OCI-LY1 (cell line): ENCODE measurements at regions not wholly inside any gene's neighbourhood (a gene's known extent, or its start where the extent isn't known, plus 50 kb on each side); places are given as distances from the start of the nearest gene placed in this dataset.

Experiments used
- H2AFZ ChIP-seq: fragments of 200-600 bp; sonication (generic), shearing (Covaris generic); 2 replicates; pipeline ENCODE4 v1.6.0; 2014; ENCODE audit warnings: antibody characterized with exemption, mild to moderate bottlenecking, low read length
- H3F3A ChIP-seq: fragments of 200-600 bp; sonication (generic), shearing (Covaris generic); 2 replicates; pipeline ENCODE4 v1.6.0; 2014; ENCODE audit warnings: mild to moderate bottlenecking, antibody characterized with exemption, low read length, moderate library complexity; ENCODE audit not compliant: insufficient read depth
- H3K27ac ChIP-seq: fragments of 200-600 bp; sonication (generic); 2 replicates; pipeline ENCODE4 v1.5.1; 2014; ENCODE audit warnings: low read length, mixed run types, mild to moderate bottlenecking, low read depth; ENCODE audit not compliant: poor library complexity, severe bottlenecking
- H3K27me3 ChIP-seq: fragments of 200-600 bp; sonication (generic); 2 replicates; pipeline ENCODE4 v1.6.0; 2014; ENCODE audit warnings: antibody characterized with exemption, mild to moderate bottlenecking, low read length, moderate library complexity; ENCODE audit not compliant: insufficient read depth
- H3K36me3 ChIP-seq: fragments of 200-600 bp; sonication (generic); 2 replicates; pipeline ENCODE4 v1.6.1; 2014; ENCODE audit warnings: mild to moderate bottlenecking, antibody characterized with exemption, low read length, moderate library complexity, mixed read lengths; ENCODE audit not compliant: insufficient read depth
- H3K4me1 ChIP-seq: fragments of 200-600 bp; sonication (generic); 2 replicates; pipeline ENCODE4 v1.5.1; 2014; ENCODE audit warnings: mild to moderate bottlenecking, low read length, moderate library complexity; ENCODE audit not compliant: insufficient read depth, severe bottlenecking
- H3K4me2 ChIP-seq: fragments of 200-600 bp; sonication (generic), shearing (Covaris generic); 2 replicates; pipeline ENCODE4 v1.6.1; 2014; ENCODE audit warnings: low read length
- H3K4me3 ChIP-seq: fragments of 200-600 bp; sonication (generic); 2 replicates; pipeline ENCODE4 v1.5.1; 2014; ENCODE audit warnings: low read length, low read depth, mild to moderate bottlenecking, mixed read lengths; ENCODE audit not compliant: poor library complexity, severe bottlenecking
- H3K79me2 ChIP-seq: fragments of 200-600 bp; shearing (Covaris generic); 2 replicates; pipeline ENCODE4 v1.6.1; 2016; ENCODE audit warnings: mixed run types, low read length, mixed read lengths; ENCODE audit not compliant: insufficient read depth
- H3K9ac ChIP-seq: fragments of 200-600 bp; sonication (generic), shearing (Covaris generic); 2 replicates; pipeline ENCODE4 v1.6.1; 2014; ENCODE audit warnings: mild to moderate bottlenecking, low read length, mixed read lengths
- H3K9me2 ChIP-seq: fragments of 200-600 bp; sonication (generic), shearing (Covaris generic); 2 replicates; pipeline ENCODE4 v1.6.1; 2014; ENCODE audit warnings: low read depth, mild to moderate bottlenecking, low read length, mixed read lengths
- H3K9me3 ChIP-seq: fragments of 200-600 bp; shearing (Covaris generic); 2 replicates; pipeline ENCODE4 v1.6.1; 2014; ENCODE audit warnings: low read length, mixed read lengths
- H4K20me1 ChIP-seq: fragments of 200-600 bp; sonication (generic), shearing (Covaris generic); 2 replicates; pipeline ENCODE4 v1.6.0; 2016; ENCODE audit warnings: mild to moderate bottlenecking, low read length; ENCODE audit not compliant: insufficient read depth
- CTCF ChIP-seq: fragments of 200-600 bp; sonication (generic), shearing (Covaris generic); IDR thresholded peaks from 2 replicates; pipeline ENCODE4 v1.5.1; 2017; ENCODE audit warnings: mild to moderate bottlenecking, antibody characterized with exemption, low read length, moderate library complexity, mixed read lengths
- EZH2 ChIP-seq: fragments of 200-600 bp; sonication (generic), shearing (Covaris generic); IDR thresholded peaks from 2 replicates; pipeline ENCODE4 v1.8.0; 2017; ENCODE audit warnings: borderline replicate concordance, mixed run types, mild to moderate bottlenecking, antibody characterized with exemption, low read length, moderate library complexity, mixed read lengths

DNA sequence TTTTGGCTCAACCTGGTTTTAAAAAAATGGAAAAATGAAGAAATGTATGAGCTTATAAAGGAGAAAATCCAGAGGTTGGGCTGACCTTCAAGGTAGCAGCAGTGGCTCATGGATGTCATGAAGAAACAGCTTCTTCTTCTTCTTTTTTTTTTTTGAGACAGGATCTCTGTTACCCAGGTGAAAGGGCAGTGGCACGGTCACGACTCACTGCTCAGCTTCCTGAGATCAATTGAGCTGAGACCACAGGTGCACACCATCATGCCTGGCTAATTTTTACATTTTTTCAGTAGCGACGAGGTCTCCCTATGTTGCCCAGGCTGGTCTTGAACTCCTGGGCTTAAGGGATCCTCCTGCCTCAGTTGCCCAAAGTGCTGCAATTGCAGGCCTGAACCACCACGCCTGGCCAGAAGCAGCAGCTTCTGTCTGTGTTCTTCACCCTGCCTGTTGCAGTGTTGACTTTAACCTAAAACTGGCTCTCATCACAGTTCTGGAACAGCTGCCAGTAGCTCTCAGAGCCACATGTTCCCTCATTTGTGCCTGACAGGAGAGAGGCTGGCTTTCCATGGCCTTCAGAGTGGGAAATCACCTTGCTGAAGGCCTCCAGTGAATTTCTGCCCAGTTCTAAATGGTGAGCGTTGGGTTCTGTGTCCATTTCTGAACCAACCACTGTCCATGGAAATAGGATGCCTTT lies 117.7 kb downstream of the PFKFB3 start:
- Histone ChIP-seq H4K20me1 (no peaks in the 10 kb centered on the region), H3K4me1 (peaks cover 33% of the 10 kb centered on the region), H2AFZ (no peak overlapping the region), H3K4me2 (peak overlapping the region; percentile 32), H3K27me3 (no peaks in the 10 kb centered on the region), H3K9ac (peak overlapping the region; percentile 44), H3K4me3 (no peak overlapping the region), H3K9me2 (no peaks in the 10 kb centered on the region), H3F3A (no peaks in the 10 kb centered on the region), H3K9me3 (no peaks in the 10 kb centered on the region), H3K36me3 (0 out of 2 replicates have a peak, but pooled peaks cover 6% of the 10 kb centered on the region), H3K79me2 (no peaks in the 10 kb centered on the region), H3K27ac (peak overlapping the region; percentile 93)
- TF ChIP-seq CTCF (no peak), EZH2 (no peak)

- peak overlapping the region; percentile 93 for H3K27ac ChIP-seq
- no peak overlapping the region for H2AFZ ChIP-seq
- no peaks in the 10 kb centered on the region for H3K9me2 ChIP-seq
- no peaks in the 10 kb centered on the region for H3F3A ChIP-seq
- no peaks in the 10 kb centered on the region for H4K20me1 ChIP-seq
- H3K4me1 ChIP-seq, result peaks cover 43% of the 10 kb centered on the region
- TF ChIP-seq EZH2, result no peak
- TF ChIP-seq CTCF, result no peak
- no peaks in the 10 kb centered on the region for H3K27me3 ChIP-seq
- H3K36me3 ChIP-seq, result 0 out of 2 replicates have a peak, but pooled peaks cover 6% of the 10 kb centered on the region
- H3K9ac ChIP-seq, result no peak overlapping the region
- H3K4me2 ChIP-seq, result no peak overlapping the region
- no peak overlapping the region for H3K4me3 ChIP-seq
- no peaks in the 10 kb centered on the region for H3K79me2 ChIP-seq
- 0 out of 2 replicates have a peak, but pooled peaks cover 1% of the 10 kb centered on the region for H3K9me3 ChIP-seq
Measured at GRCh38 chr10:6321880-6322279, 119.1 kb downstream of the PFKFB3 start.

DNA sequence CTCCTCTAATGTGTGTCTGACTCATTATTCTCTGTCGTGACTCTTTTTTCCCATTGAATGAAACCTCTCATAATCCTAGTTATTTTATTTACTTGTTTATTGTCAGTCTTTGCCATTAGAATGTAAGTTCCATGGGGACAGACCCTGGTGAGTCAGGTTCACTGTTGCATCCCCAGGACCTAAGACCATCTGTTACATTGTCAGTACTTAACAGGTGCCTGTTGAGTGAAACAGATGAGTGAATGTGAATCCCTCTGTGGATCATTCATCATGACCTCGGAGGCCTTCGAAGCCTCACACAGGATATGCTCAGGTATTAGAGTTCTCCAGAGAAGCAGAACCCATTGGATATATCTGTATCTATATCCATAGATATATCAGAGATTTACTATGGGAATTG lies 120.1 kb downstream of the PFKFB3 start:
- TF ChIP-seq EZH2, result no peak
- TF ChIP-seq CTCF, result no peak
- peaks cover 6% of the 10 kb centered on the region; the same call in 1 of the 2 replicates for H3K36me3 ChIP-seq
- H3K27me3 ChIP-seq, result no peaks in the 10 kb centered on the region
- H3K4me3 ChIP-seq, result no peak overlapping the region
- no peaks in the 10 kb centered on the region for H3K9me2 ChIP-seq
- H2AFZ ChIP-seq, result no peak overlapping the region
- 0 out of 2 replicates have a peak, but pooled peaks cover 3% of the 10 kb centered on the region for H3K9me3 ChIP-seq
- no peaks in the 10 kb centered on the region for H3K79me2 ChIP-seq
- peak overlapping the region; percentile 93 for H3K27ac ChIP-seq
- H3F3A ChIP-seq, result no peaks in the 10 kb centered on the region
- H3K4me1 ChIP-seq, result peaks cover 38% of the 10 kb centered on the region
- no peak overlapping the region for H3K4me2 ChIP-seq
- no peaks in the 10 kb centered on the region for H4K20me1 ChIP-seq
- H3K9ac ChIP-seq, result no peak overlapping the region
